ENCODE measurements at regions not wholly inside any gene's neighbourhood (a gene's known extent, or its start where the extent isn't known, plus 50 kb on each side); places are given as distances from the start of the nearest gene placed in this dataset.

- no peak for TF ChIP-seq CTCF (IDR thresholded peaks at IDR 0.05)
- TF ChIP-seq EZH2 (IDR thresholded peaks at IDR 0.05): no peak
- TF ChIP-seq EZH2phosphoT487 (IDR thresholded peaks at IDR 0.05): no peak
These were observed 574.2 kb downstream of the CCDC85A start for GRCh38 chr2:56757884-56758545.
